ENCODE measurements at regions not wholly inside any gene's neighbourhood (a gene's known extent, or its start where the extent isn't known, plus 50 kb on each side); places are given as distances from the start of the nearest gene placed in this dataset.

DNA sequence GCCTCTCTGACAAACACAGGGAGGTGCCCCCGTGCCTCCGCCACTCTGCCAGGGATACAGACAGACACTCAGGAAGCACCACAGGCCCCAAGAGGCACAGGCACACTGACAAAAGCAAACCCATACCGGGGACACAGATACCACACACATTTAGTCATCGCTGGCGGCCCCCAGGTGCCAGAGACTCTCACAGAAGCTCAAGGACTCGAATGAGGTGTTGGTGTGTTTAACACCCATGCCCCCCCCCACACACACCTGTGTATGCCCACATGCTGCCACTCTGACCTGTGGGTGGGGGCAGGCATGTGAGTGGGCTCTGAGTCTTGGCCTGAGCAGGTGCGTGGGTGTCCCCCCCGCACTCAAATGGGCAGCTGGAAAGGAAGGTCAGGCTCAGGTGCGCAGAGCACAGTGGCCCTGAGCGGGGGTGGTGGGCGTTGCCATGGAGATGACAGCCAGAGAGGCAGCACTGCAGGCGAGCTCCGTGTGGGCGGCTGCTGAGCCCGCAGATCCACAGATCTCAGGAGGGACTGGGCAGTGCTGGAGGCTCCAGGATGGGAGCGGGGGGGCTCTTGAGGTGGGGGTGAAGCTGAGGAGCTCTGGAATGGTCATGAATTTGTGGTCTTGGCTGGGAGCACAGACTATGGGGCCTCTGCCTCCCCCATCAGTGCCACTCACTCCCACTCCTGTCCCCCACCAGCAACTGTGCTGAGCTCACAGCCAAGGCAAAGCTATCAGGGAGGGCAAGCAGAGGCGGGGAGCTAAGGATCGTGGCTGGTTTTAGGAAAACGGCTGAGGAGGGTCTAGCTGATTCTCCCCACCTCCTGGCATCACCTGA lies 73.9 kb upstream of the TAF1B start:
- TF ChIP-seq, protein P1, sequence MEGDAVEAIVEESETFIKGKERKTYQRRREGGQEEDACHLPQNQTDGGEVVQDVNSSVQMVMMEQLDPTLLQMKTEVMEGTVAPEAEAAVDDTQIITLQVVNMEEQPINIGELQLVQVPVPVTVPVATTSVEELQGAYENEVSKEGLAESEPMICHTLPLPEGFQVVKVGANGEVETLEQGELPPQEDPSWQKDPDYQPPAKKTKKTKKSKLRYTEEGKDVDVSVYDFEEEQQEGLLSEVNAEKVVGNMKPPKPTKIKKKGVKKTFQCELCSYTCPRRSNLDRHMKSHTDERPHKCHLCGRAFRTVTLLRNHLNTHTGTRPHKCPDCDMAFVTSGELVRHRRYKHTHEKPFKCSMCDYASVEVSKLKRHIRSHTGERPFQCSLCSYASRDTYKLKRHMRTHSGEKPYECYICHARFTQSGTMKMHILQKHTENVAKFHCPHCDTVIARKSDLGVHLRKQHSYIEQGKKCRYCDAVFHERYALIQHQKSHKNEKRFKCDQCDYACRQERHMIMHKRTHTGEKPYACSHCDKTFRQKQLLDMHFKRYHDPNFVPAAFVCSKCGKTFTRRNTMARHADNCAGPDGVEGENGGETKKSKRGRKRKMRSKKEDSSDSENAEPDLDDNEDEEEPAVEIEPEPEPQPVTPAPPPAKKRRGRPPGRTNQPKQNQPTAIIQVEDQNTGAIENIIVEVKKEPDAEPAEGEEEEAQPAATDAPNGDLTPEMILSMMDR (IDR thresholded peaks at IDR 0.05 in 8 of 11, conservative IDR thresholded peaks at IDR 0.05 in 3 of 11) = no peak
- no peak for TF ChIP-seq POLR2AphosphoS5 (IDR thresholded peaks at IDR 0.05)
